ENCODE measurements at regions not wholly inside any gene's neighbourhood (a gene's known extent, or its start where the extent isn't known, plus 50 kb on each side); places are given as distances from the start of the nearest gene placed in this dataset.

DNA sequence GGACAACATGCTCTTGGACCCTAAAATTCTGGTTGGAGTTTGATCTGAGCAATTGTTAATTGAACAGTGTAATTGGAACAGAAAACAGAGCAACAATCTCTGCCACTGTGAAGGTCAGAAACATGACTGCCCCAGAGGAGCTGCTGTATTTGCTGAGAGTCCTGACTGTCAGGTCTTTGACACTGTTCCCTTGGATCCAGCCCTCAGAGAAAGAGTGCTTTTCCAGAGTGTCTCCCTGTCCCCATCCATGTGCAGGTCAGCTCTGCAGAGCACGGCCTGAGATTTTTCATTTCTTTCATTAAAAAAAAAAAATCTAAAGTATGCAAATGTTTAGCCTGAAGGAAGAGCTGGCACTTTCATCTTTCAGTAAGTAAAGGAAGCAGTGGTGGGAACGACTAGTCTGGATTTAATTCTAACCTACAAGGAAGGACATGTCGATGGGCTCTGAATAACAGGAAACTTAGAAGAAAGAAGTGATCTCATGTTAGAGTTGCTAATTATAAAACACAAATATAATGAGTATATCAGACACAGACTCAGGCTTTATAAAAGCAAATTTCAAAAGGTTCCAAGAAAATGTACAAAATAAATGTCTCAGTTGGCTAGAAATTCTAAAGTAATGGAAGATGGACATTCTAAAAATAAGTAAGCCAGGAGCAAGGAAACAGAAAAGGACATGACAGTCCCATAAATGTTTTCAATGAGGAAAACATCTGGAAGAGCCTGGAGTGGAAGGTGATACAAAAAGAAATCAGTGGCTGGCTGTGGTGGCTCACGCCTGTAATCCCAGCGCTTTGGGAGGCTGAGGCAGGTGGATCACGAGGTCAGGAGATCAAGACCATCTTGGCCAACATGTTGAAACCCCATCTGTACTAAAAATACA lies 876.5 kb downstream of the EPHA4 start:
- ATAC-seq (ENCODE audit: low FRiP score), result no peak
- no peak for TF ChIP-seq CTCF (IDR thresholded peaks at IDR 0.05)

GRCh38 chr2:220696280-220696669 lies 875.8 kb downstream of the EPHA4 start:
- DNase-seq (ENCODE audit: low spot score), result no peak
- TF ChIP-seq CTCF (IDR thresholded peaks at IDR 0.05), result no peak
- ATAC-seq (ENCODE audit: low FRiP score), result no peak

More for the DNA sequence above, 876.5 kb downstream of the EPHA4 start:
- no peak for DNase-seq (ENCODE audit: low spot score)

GRCh38 chr2:220697011-220697410 lies 875.1 kb downstream of the EPHA4 start:
- DNase-seq (ENCODE audit: low spot score), result no peak
- no peak for TF ChIP-seq CTCF (IDR thresholded peaks at IDR 0.05)
- no peak for ATAC-seq (ENCODE audit: low FRiP score)

DNA sequence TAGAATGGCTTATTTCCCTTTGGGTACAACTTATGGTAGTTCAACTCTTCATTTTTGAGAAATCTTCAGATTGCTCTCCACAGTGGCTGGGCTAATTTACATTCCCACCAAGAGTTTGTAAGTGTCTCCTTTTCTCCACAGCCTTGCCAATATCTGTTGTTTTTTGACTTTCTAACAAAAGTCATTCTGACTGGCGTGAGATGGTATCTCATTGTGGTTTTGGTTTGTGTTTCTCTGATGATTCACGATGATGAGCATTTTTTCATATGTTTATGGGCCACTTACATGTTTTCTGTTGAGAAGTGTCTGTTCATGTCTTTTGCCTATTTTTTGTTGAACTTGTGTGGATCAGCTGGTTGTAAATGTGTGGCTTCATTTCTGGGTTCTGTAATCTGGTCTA lies 871.0 kb downstream of the EPHA4 start:
- no peak for ATAC-seq (ENCODE audit: low FRiP score)
- TF ChIP-seq CTCF (IDR thresholded peaks at IDR 0.05), result no peak
- no peak for DNase-seq (ENCODE audit: low spot score)

DNA sequence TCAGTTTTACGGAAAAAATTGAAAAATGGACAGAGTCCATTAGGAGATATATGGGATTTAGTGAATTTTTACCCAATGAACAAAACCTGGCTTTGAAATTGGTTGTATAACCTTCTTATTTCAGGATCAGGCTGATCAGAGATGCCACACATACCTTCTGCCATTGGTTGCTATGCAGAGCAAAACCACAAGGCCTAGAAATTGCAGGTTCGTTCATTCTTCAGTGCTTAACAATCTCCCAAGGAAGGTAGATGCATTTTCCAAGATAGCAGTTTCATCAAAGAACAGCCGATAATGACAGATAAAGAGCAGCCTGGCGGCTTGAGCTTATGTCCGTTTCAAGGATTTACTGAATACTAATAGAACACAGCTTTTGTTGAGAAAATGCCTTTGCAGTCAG lies 868.8 kb downstream of the EPHA4 start:
- no peak for TF ChIP-seq CTCF (IDR thresholded peaks at IDR 0.05)
- ATAC-seq (ENCODE audit: low FRiP score), result no peak
- no peak for DNase-seq (ENCODE audit: low spot score)

DNA sequence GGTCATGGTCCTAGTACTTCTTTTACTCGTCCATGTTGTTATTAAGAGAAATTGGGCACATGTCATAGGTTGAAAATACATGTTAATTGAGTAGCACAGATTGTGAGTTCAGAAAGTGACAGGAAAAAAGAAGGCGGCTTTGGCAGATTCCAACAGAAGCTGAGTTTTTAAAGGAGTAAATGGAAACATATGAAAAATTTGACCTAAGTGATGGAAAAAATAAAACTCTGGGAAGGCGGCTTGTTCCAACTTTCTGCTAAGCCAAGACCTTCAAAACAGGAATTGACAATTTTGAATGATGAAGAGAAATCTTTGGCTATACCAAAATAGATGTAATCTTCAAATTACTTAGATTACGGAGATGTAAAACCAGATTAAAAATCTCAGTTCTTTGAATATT lies 868.0 kb downstream of the EPHA4 start:
- no peak for TF ChIP-seq CTCF (IDR thresholded peaks at IDR 0.05)
- DNase-seq (ENCODE audit: low spot score) (no peak), ATAC-seq (ENCODE audit: low FRiP score) (no peak)

DNA sequence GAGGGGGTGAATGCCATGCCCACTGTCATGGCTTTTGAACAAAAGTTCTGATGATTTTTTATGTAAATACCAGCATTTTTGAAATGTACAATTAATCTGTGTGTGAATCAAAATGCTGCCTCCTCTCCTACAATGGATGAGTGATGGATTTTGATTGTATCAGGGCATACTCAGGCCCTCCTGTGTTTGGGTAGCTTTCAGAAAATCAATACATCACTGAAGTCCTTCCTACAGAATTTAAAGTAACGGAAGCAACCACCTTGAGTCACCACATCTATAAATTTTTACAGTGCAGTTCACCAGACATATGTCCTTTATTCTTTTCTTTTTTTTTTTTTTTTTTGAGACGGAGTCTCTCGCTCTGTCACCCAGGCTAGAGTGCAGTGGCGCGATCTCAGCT lies 867.3 kb downstream of the EPHA4 start:
- DNase-seq (ENCODE audit: low spot score) (no peak), ATAC-seq (ENCODE audit: low FRiP score) (no peak)
- TF ChIP-seq CTCF (IDR thresholded peaks at IDR 0.05), result no peak

All from omental fat pad (tissue), 3 donors.